GM12878 (cell line): ENCODE measurements at regions not wholly inside any gene's neighbourhood (a gene's known extent, or its start where the extent isn't known, plus 50 kb on each side); places are given as distances from the start of the nearest gene placed in this dataset.

Source experiments
- ATAC-seq: fragments of 200-7000 bp; cut with Tn5 transposase; 3 replicates; pipeline ENCODE4 v1.9.1; 2020; ENCODE audit warnings: mild to moderate bottlenecking, moderate library complexity
- BruUV-seq: library from RNA; stranded (reverse); fragments of 400-500 nt; replicated peaks from 2 replicates; lab custom pipeline; 2021; lab: Mats Ljungman, UMichigan
- CTCF ChIA-PET: fragments of 300-600 bp; sonication (Branson Sonifier 250); formaldehyde crosslinking; extraction: SDS; loops from one replicate; lab custom pipeline; 2021; ENCODE audit warnings: inconsistent platforms; lab: Yijun Ruan, JAX
- POLR2A ChIA-PET: fragments of 350-600 bp; formaldehyde crosslinking; extraction: SDS; loops from one replicate; lab custom pipeline; 2021; ENCODE audit warnings: inconsistent platforms; lab: Charles Lee
- RAD21 ChIA-PET: fragments of 300-600 bp; sonication (Branson Sonifier 250); formaldehyde crosslinking; loops from one replicate; lab custom pipeline; 2023; ENCODE audit warnings: antibody characterized with exemption; ENCODE audit not compliant: unreplicated experiment; lab: Charles Lee
- SMC1A ChIA-PET: fragments of 300-600 bp; sonication (Branson Sonifier 250); formaldehyde crosslinking; loops from one replicate; lab custom pipeline; 2023; ENCODE audit not compliant: unreplicated experiment, uncharacterized antibody; lab: Charles Lee
- DNase-seq: peaks from one replicate; pipeline ENCODE4 v3.0.0-alpha.2; 2011; ENCODE audit warnings: low read depth, low spot score
- FAIRE-seq: peaks from 3 replicates; lab custom pipeline; 2011; peaks lifted over from hg19 to GRCh38; lab: Jason Lieb, UNC
- H2AFZ ChIP-seq: 2 replicates; pipeline ENCODE4 v1.6.0; 2011; ENCODE audit warnings: low read depth, low read length, control low read depth; ENCODE audit not compliant: control insufficient read depth
- H3K27ac ChIP-seq: 2 replicates; pipeline ENCODE4 v1.5.1; 2011; ENCODE audit warnings: control low read depth; ENCODE audit not compliant: control insufficient read depth, insufficient read depth
- H3K27me3 ChIP-seq, 2 experiments: replicated peaks in 1 of 2; 2 replicates each; pipeline versions ENCODE4 v1.6.0 to v1.6.1; 2011; ENCODE audit warnings: low read length in 1 of 2; ENCODE audit not compliant: control insufficient read depth in 2 of 2, insufficient read depth in 2 of 2
- H3K36me3 ChIP-seq, 2 experiments: 2 replicates each; pipeline ENCODE4 v1.5.1; 2011; ENCODE audit warnings: low read length in 1 of 2; ENCODE audit not compliant: control insufficient read depth in 2 of 2, insufficient read depth in 2 of 2
- H3K4me1 ChIP-seq: 2 replicates; pipeline ENCODE4 v1.6.1; 2011; ENCODE audit warnings: mild to moderate bottlenecking, low read length, moderate library complexity, mixed read lengths; ENCODE audit not compliant: control insufficient read depth, insufficient read depth
- H3K4me2 ChIP-seq: 2 replicates; pipeline ENCODE4 v1.6.0; 2011; ENCODE audit warnings: control low read depth; ENCODE audit not compliant: control insufficient read depth, insufficient read depth
- H3K4me3 ChIP-seq: fragments of 200-600 bp; sonication (generic); 2 replicates; pipeline ENCODE4 v1.5.1; 2016
- H3K79me2 ChIP-seq: 2 replicates; pipeline ENCODE4 v1.6.0; 2011; ENCODE audit warnings: low read length; ENCODE audit not compliant: control insufficient read depth, insufficient read depth
- H3K9ac ChIP-seq: 2 replicates; pipeline ENCODE4 v1.8.0; 2011; ENCODE audit warnings: low read length, control low read depth, mixed read lengths; ENCODE audit not compliant: control insufficient read depth, insufficient read depth
- H3K9me3 ChIP-seq: replicated peaks from 3 replicates; pipeline ENCODE4 v1.5.1; 2011; ENCODE audit warnings: mild to moderate bottlenecking, low read length; ENCODE audit not compliant: control insufficient read depth, insufficient read depth
- H4K20me1 ChIP-seq: 2 replicates; pipeline ENCODE4 v1.6.0; 2011; ENCODE audit not compliant: control insufficient read depth, insufficient read depth
- ASH2L ChIP-seq: fragments of 300-600, 200-600 bp; sonication (generic); IDR thresholded peaks from 2 replicates; pipeline ENCODE4 v1.6.1; 2017; ENCODE audit warnings: low read depth, mild to moderate bottlenecking, borderline replicate concordance
- BACH1 ChIP-seq: fragments of 450-650 bp; IDR thresholded peaks from 2 replicates; pipeline ENCODE4 v1.6.1; 2017; ENCODE audit warnings: mild to moderate bottlenecking, borderline replicate concordance
- BCL11A ChIP-seq: IDR thresholded peaks from 2 replicates; pipeline ENCODE4 v1.6.1; 2011; ENCODE audit warnings: low read depth, low read length
- CBFB ChIP-seq: IDR thresholded peaks from 2 replicates; pipeline ENCODE4 v1.6.1; 2016; ENCODE audit warnings: antibody characterized with exemption, low read depth
- CREM ChIP-seq: IDR thresholded peaks from 2 replicates; pipeline ENCODE4 v1.6.1; 2014; ENCODE audit warnings: antibody characterized with exemption, low read depth
- EGR1 ChIP-seq, 2 experiments: IDR thresholded peaks; 1 replicate in 1 of 2; 2 replicates in 1 of 2; pipeline ENCODE4 v1.6.1; 2011 to 2012; ENCODE audit warnings: low read depth in 2 of 2, low read length in 2 of 2, borderline replicate concordance in 1 of 2, mild to moderate bottlenecking in 1 of 2, moderate library complexity in 1 of 2
- EZH2 ChIP-seq: IDR thresholded peaks from 2 replicates; pipeline ENCODE4 v1.6.1; 2012; ENCODE audit warnings: low read depth, mild to moderate bottlenecking, control low read depth, inconsistent platforms, low read length, borderline replicate concordance; ENCODE audit not compliant: control insufficient read depth
- HCFC1 ChIP-seq: fragments of 150-350 bp; IDR thresholded peaks from 2 replicates; pipeline ENCODE4 v1.6.1; 2014; ENCODE audit warnings: low read length
- JUND ChIP-seq: IDR thresholded peaks from 2 replicates; pipeline ENCODE4 v1.6.1; 2012; ENCODE audit warnings: low read depth, mild to moderate bottlenecking, low read length, improper control_type of control experiment, moderate library complexity
- NR2C2 ChIP-seq: IDR thresholded peaks from 2 replicates; pipeline ENCODE4 v1.6.1; 2011; ENCODE audit warnings: borderline replicate concordance, low read depth; ENCODE audit not compliant: control insufficient read depth, insufficient read length
- NR2F1 ChIP-seq: fragments of 450-650 bp; conservative IDR thresholded peaks from 2 replicates; pipeline ENCODE4 v1.6.1; 2017; ENCODE audit warnings: mild to moderate bottlenecking
- POLR2AphosphoS5 ChIP-seq: IDR thresholded peaks from 2 replicates; pipeline ENCODE4 v1.6.1; 2011; ENCODE audit warnings: mild to moderate bottlenecking, low read length, inconsistent platforms
- SMAD1 ChIP-seq: fragments of 450-650 bp; IDR thresholded peaks from 2 replicates; pipeline ENCODE4 v1.6.1; 2018; ENCODE audit warnings: mild to moderate bottlenecking, low read depth; ENCODE audit not compliant: partially characterized antibody
- TAF1 ChIP-seq: IDR thresholded peaks from 2 replicates; pipeline ENCODE4 v1.6.1; 2011; ENCODE audit warnings: mild to moderate bottlenecking, low read depth, low read length, borderline replicate concordance
- TARDBP ChIP-seq: IDR thresholded peaks from 2 replicates; pipeline ENCODE4 v1.6.1; 2016; ENCODE audit warnings: borderline replicate concordance
- TCF7 ChIP-seq: IDR thresholded peaks from 2 replicates; pipeline ENCODE4 v1.6.1; 2014; ENCODE audit warnings: antibody characterized with exemption, borderline replicate concordance
- ZBED1 ChIP-seq: IDR thresholded peaks from 2 replicates; pipeline ENCODE4 v1.6.1; 2016; ENCODE audit warnings: borderline replicate concordance
- WGBS: methylation state at CpG from one replicate; pipeline ENCODE4 v1.1.6; 2016; ENCODE audit warnings: low lambda C conversion rate; ENCODE audit not compliant: insufficient replicate concordance, insufficient coverage; ENCODE audit errors: missing lambda C conversion rate; 5-methylcytosine and 5-hydroxymethylcytosine counted together
- in situ Hi-C: fragments of 300-500 bp; cut with MboI; formaldehyde crosslinking; loops from 9 replicates; pipeline ENCODE4 v1.14.3; 2018; ENCODE audit warnings: mixed read lengths
- intact Hi-C: fragments of 100-400 bp; cut with micrococcal nuclease; formaldehyde crosslinking; loops from one replicate; pipeline ENCODE4 v1.14.2; 2022; ENCODE audit not compliant: unreplicated experiment
- TF ChIP-seq, protein P1 (sequence below): fragments of 450-650 bp; IDR thresholded peaks from 2 replicates; pipeline ENCODE4 v1.6.1; 2017; ENCODE audit warnings: low read depth, mild to moderate bottlenecking, moderate library complexity

DNA sequence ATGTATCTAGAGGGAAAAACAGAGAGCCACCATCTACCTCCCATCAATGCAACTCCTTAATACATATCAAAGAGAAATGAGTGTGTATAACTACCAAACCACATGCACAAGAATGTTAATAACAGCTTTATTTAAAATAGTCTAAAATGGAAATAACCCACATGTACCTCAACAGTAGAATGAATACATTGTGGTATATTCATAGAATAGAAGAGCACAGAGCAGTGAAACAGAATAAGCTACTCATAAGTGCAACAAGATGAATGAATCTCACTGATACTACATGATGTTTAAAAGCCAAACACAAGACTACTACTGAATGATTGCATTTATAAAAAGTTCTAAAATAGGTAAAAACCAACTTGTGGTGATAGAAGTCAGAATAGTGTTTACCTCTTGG is 232.5 kb downstream of the BTG1 start:
- no peak overlapping the region for H3K4me2 ChIP-seq
- DNase-seq (no peak), ATAC-seq (no peak), FAIRE-seq (no peak)
- H3K27ac ChIP-seq, result no peak overlapping the region
- H3K79me2 ChIP-seq, result no peaks in the 10 kb centered on the region
- no peak overlapping the region for H3K9ac ChIP-seq
- no peaks in the 10 kb centered on the region for H3K36me3 ChIP-seq
- TF ChIP-seq TCF7, result no peak
- TF ChIP-seq EGR1 (IDR thresholded peaks at IDR 0.05; ENCODE audit: borderline replicate concordance in 1 of 2, low read depth in 2 of 2, low read length in 2 of 2), result no peak
- TF ChIP-seq, protein P1, sequence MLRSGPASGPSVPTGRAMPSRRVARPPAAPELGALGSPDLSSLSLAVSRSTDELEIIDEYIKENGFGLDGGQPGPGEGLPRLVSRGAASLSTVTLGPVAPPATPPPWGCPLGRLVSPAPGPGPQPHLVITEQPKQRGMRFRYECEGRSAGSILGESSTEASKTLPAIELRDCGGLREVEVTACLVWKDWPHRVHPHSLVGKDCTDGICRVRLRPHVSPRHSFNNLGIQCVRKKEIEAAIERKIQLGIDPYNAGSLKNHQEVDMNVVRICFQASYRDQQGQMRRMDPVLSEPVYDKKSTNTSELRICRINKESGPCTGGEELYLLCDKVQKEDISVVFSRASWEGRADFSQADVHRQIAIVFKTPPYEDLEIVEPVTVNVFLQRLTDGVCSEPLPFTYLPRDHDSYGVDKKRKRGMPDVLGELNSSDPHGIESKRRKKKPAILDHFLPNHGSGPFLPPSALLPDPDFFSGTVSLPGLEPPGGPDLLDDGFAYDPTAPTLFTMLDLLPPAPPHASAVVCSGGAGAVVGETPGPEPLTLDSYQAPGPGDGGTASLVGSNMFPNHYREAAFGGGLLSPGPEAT, result no peak
- no peak for TF ChIP-seq ASH2L
- intact Hi-C loops (no loop called here), in situ Hi-C loops (no loop called here)
- no TSS peak for BruUV-seq
- H3K4me3 ChIP-seq, result no peak overlapping the region
- H4K20me1 ChIP-seq, result no peaks in the 10 kb centered on the region
- ChIA-PET SMC1A (no interaction called here), POLR2A (no interaction called here), RAD21 (no interaction called here), CTCF (no interaction called here)
- H3K4me1 ChIP-seq, result no peaks in the 10 kb centered on the region
- H3K27me3 ChIP-seq, result no peaks in the 10 kb centered on the region
- H3K9me3 ChIP-seq, result no peaks in the 10 kb centered on the region
- no peak overlapping the region for H2AFZ ChIP-seq

DNA sequence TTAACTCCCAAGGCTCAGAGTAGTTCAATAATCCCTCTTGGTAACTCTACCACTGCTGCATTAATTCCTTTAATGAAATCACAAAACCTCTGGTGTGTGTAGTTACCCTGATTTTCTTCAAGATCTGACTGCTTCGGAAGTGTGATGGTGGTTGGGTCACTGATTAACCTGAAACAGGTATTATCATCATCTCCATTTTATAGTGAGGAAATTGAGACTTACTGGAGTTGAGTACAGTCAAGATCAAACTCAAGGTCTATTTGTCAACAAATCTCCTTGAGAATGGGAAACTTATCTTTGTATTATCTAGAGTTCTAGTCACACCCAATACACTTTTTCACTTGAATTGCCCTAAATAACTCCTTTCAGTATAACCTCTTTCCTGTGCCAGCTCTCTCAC is 233.5 kb downstream of the BTG1 start:
- WGBS, result 29% methylated on average over 1 of the region's 1 CpG
- Histone ChIP-seq H3K36me3 (no peaks in the 10 kb centered on the region), H3K9me3 (no peaks in the 10 kb centered on the region; the same call in 2 of the 3 replicates), H3K4me1 (no peaks in the 10 kb centered on the region), H3K9ac (no peak overlapping the region), H2AFZ (no peak overlapping the region), H3K27me3 (no peaks in the 10 kb centered on the region), H3K4me3 (no peak overlapping the region), H3K79me2 (no peaks in the 10 kb centered on the region), H3K4me2 (no peak overlapping the region), H4K20me1 (no peaks in the 10 kb centered on the region), H3K27ac (no peak overlapping the region)
- ChIA-PET RAD21 (no interaction called here), SMC1A (no interaction called here), CTCF (no interaction called here), POLR2A (no interaction called here)
- ATAC-seq (no peak), FAIRE-seq (no peak), DNase-seq (no peak)
- in situ Hi-C loops (no loop called here), intact Hi-C loops (no loop called here)
- no TSS peak for BruUV-seq
- no peak for TF ChIP-seq SMAD1
- TF ChIP-seq HCFC1, result no peak
- TF ChIP-seq BCL11A, result no peak
- TF ChIP-seq ZBED1, result no peak
- no peak for TF ChIP-seq TAF1
- TF ChIP-seq CBFB, result no peak
- no peak for TF ChIP-seq TARDBP
- TF ChIP-seq BACH1, result no peak
- TF ChIP-seq CREM, result no peak
- no peak for TF ChIP-seq NR2C2
- no peak for TF ChIP-seq POLR2AphosphoS5
- no peak for TF ChIP-seq EZH2
- TF ChIP-seq JUND, result no peak
- TF ChIP-seq NR2F1, result no peak
